Raji (cell line): ENCODE measurements at regions not wholly inside any gene's neighbourhood (a gene's known extent, or its start where the extent isn't known, plus 50 kb on each side); places are given as distances from the start of the nearest gene placed in this dataset.

Source experiments
- POLR2A ChIP-seq: IDR thresholded peaks from 2 replicates; pipeline ENCODE4 v1.6.1; 2011; ENCODE audit warnings: low read depth, low read length, control low read depth; ENCODE audit not compliant: insufficient read depth

DNA sequence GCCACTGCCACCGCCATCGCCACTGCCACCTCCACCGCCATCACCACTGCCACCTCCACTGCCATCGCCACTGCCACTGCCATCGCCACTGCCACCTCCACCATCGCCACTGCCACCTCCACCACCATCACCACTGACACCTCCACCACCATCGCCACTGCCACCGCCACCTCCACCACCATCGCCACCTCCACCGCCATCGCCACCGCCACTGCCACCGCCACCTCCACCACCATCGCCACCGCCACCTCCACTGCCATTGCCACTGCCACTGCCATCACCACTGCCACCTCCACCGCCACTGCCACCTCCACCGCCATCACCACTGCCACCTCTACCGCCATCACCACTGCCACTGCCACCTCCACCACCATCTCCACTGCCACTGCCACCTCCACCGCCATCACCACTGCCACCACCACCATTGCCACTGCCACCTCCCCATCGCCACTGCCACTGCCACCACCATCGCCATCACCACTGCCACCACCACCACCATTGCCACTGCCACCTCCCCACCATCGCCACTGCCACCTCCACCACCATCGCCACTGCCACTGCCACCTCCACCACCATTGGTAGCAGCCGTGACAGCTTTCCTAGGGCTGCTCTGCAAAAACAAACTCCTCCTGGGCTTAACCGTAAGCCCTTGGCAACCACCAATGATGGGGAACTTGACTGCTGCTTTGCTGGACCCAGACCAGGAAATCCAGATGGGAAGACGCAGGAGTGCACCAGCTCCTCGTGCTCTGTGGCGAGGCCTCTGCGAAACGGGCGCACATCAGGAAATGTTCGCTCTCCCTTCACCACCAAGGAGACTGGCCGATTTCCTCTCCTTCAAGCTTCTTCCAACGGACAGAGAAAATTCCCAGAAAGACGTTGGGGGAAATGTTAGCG lies 147.2 kb downstream of the RBFOX3 start:
- TF ChIP-seq POLR2A, result no peak

DNA sequence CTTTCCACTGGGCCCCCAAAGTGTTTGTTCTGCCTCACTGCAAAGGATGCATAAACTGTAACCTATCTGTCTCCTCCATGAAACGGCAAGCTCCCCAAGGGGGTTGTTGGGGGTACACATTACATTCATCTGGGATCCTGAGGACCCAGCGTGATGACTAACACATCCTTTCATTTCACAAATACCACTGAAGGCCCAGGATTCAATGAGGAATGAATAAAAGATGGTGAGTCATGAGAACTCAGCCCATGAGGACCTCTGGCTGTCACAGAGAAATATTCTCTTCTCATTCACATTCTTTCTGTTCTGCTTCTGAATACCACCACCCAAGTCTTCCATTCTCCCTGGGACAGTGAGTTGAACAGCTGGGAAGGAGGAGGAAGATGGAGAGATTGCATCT lies 149.8 kb downstream of the RBFOX3 start:
- TF ChIP-seq POLR2A, result no peak

DNA sequence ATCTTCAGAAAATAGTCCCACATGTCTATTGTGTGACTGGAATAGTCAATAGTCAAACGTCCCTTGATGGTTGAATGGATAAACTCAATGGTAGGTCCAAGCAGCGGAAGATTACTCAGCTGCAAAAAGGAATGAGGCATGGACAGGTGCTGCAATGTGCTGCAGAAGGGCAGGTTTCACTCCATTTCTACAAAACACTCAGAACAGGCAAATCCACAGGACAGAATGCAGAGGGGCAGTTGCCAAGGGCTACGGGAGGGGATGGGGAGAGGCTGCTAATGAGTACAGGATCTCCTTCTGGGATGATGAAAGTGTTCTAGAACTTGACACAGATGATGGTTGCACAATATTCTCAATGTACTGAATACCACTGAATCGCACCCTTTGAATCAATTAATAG lies 151.0 kb downstream of the RBFOX3 start:
- no peak for TF ChIP-seq POLR2A

DNA sequence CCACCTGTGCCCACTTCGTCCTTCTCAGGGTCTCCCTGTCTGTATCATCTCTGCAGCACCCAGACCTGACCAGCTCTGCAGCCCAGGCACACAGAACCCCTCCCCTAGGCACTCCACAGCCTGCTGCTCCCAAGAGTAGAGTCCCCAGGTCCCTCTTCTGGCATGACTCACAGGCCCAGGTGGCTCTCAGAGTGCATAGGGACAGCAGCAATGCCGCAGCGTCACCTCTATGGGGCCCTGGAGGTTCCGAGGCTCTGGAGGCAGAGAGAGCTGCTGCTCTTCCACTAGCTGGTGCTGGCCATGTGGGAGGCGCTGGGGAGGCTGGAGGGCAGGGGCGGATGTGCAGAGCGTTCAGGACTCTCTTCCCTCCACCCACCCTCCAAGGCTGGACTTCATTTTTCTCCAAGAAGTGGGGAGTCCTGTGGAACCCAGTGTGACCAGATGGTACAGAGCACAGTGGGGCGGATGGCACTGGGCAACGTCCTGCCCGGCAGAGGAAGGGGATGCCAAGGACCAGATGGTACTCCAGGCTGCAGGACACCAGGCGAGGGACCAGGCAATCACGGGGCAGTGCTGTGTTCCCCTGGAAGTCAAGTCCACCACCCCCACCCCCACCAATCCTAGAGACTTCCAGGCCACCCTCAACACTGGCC lies 151.7 kb downstream of the RBFOX3 start:
- TF ChIP-seq POLR2A, result no peak

DNA sequence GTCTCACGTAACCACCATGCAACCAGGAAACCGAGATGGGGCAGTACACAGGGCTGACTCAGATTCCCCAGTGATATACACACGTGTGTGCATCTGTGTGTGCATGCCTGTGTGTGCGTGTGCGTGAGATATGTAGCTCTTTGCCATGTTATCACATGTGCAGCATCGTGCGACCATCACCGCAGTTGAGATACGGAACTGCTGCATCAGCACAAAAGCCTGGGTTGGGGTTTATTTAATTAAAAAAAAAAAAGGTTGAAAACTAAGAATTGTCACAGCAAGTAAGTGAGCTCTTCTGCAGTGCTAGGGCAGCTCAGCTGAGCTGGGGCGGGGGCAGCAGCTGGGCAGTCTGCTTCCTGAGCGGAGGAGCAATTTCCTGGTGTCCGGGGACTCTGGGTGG lies 152.5 kb downstream of the RBFOX3 start:
- TF ChIP-seq POLR2A, result no peak

DNA sequence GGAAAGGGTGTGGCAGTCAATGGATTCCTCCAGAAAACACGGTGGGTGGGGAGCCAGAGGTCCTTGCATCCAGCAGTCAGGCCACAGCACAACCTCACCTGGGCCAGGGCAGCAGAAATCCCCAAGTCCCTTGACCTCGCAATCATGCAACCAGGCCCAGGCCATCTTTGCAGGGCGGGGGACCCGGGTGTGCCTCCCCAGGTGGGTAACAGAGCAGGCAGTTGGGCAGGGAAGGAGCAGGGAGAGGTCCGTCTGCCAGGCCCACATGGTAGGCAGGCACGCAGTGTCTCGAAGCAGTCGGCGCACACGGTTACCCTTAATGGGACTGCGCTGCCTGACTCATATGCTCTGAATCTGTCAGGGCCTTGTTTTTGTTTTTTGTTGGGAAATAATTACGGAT lies 153.0 kb downstream of the RBFOX3 start:
- TF ChIP-seq POLR2A, result no peak

DNA sequence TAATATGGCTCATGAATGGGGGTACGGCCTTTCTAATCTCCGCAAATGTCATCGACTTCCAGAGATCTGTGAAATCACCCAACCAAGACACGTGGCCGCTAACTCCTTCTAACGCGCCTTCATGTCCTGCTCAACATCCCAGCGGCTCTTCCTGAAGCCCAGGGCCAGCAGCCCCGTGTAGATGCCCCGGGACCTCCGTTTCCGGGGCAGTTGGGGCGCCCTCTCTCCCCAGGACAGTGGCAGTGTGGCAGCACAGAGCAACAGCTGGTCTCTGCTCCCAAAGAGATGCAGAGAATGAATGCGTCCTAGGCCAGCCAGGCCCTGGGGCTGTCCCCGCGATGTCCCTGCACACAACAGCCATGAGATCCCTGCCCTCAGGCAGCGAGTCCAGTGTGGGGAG lies 153.5 kb downstream of the RBFOX3 start:
- TF ChIP-seq POLR2A, result no peak

DNA sequence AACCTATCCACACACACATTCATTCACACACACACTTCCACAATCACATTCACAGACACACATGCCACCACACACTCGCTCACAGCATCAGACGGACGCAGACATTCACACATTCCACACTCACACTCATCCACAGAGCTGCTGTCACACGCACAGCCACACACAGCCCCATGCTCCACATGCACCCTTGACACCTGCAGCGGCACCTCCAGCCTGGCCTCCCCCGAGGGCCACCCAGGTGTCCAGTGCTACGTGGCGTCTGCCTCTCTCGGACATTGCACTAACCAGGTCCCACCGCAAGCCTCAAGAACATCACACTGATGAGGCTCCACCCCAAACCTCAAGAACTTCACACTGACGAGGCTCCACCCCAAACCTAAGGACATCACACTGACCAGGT lies 155.2 kb downstream of the RBFOX3 start:
- no peak for TF ChIP-seq POLR2A

DNA sequence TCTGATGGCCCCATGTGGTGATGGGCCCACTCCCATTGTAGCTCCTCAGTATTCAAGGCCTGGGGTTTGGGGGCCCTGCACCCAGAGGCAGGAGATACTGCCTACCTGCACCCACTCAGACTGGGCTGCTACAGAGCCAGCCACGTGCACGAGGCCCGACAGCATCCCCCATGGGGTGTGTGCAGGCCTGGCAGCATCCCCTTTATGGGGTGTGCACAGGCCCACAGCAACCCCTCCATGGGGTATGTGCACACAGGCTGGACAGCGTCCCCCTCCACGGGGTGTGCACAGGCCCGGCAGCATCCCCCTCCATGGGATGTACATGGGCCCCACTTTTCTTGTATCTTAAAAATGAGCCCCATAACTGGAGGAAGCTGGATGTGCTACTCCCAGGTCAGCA lies 156.0 kb downstream of the RBFOX3 start:
- TF ChIP-seq POLR2A, result no peak

DNA sequence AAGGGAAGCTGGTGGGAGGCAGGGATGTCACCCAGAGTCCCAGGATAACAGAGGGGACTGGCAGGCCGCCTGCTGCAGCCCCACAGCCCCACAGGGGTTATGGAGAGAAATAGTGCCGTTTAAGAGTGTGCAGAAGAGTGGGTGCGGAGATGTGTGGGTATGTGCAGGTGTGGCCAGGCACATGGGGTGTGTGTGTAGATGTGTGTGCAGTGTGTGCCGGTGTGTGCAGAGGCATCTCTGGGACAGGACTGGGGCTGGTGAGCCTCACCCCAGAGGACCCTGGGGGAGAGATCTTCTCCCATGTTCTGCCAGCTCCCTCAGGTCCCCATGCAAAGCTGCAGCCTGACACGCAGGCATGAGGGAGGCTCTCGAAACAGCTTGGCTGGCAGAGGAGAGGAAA lies 157.4 kb downstream of the RBFOX3 start:
- TF ChIP-seq POLR2A, result no peak

DNA sequence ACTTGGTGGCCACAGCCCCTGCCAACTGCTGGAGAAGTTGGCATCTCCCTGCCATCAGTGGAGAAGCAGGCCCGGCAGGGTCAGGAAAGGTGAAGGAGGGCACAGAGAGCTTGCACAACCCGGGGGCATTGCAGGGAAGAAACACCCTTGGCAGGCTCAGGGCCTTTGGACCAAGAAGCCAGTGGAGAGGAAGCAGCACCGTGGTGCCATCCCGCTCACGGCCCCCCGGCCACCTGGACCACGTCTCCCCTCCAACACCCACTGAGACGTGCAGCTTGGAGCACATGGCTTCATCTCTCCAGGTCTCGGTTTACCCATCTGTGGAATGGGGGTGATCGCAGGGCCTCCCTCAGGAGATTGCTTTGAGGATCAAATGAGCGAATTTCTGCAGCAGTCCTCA lies 158.1 kb downstream of the RBFOX3 start:
- TF ChIP-seq POLR2A, result no peak

DNA sequence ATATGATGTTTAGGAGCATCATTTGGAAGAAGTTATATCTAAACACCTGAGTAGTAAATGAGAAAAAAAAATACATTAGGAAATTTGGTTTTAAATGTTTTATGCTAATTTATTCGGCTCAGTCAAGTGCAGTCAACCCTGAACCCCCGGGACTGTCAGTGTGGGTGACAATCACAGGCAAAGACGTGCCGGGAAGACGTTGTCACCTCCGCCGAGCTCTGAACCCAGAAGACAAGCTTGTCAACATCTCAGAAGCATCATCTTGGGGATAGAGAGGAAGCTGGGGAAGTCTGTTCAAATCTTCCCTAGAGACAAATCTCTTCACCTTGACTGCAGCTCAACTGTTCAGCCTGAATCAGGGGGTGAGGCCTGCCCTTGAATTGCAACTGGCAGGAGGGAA lies 159.7 kb downstream of the RBFOX3 start:
- TF ChIP-seq POLR2A, result no peak

DNA sequence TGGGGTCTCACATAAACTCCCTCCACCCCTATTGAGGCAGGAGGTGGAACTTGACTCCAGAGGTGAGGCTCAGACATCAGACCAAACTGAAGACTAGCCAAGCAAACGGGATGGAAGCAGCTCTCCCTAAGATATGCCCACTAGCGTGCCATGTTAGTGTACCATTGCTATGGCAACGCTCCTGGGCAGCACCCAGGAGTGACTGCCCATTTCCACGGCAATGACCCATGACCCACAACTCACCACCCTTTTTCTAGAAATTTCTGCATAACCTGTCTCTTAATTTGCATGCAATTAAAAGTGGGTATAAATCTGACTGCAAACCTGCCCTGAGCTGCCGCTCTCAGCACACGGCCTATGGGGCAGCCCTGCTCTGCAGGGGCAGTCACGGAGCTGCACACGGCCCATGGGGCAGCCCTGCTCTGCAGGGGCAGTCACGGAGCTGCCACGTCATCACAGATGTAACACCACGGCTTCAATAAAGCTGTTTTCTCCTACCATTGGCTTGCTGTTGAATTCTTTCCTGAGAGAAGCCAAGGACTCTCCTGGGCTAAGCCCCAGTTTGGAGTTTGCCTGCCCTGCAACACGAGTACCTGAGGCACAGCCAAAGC lies 164.3 kb downstream of the RBFOX3 start:
- TF ChIP-seq POLR2A, result no peak

DNA sequence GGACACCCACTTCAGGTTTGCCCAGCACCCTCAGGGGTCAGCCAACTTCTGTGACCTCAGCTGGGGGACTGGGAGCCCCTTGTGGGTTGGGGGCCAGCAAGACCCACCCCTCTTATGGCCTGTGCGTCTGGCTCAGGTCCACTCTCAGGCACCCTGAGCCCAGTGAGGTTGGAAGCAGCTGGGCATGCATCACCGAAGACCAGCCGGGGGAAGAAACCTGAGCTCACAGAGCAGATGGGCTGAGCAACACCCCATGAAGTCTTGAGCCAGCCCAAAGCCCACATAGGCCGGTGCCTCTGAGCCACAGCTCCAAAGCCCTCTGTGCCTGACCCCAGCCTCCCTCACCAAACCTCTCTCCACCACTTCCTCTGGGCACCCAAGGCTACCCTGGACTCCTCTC lies 166.7 kb downstream of the RBFOX3 start:
- TF ChIP-seq POLR2A, result no peak

DNA sequence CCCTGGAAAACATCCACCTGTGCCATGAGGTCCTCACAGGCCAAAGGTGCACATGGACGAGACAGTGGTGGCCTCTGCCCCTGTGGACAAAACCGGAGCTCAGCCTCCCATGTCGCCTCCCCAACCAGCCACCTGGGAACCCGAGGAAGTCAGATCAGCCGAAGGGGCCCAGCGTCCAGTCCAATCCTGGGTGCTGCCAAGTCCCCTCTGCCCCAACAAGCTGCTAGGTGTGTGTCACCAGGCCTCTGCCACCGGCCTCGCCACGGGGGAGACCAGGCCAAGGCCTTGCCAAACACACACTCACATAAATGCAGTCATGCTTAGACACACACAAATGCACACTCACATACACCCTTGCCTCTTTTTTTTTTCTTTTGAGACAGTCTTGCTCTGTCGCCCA lies 167.8 kb downstream of the RBFOX3 start:
- TF ChIP-seq POLR2A, result no peak

DNA sequence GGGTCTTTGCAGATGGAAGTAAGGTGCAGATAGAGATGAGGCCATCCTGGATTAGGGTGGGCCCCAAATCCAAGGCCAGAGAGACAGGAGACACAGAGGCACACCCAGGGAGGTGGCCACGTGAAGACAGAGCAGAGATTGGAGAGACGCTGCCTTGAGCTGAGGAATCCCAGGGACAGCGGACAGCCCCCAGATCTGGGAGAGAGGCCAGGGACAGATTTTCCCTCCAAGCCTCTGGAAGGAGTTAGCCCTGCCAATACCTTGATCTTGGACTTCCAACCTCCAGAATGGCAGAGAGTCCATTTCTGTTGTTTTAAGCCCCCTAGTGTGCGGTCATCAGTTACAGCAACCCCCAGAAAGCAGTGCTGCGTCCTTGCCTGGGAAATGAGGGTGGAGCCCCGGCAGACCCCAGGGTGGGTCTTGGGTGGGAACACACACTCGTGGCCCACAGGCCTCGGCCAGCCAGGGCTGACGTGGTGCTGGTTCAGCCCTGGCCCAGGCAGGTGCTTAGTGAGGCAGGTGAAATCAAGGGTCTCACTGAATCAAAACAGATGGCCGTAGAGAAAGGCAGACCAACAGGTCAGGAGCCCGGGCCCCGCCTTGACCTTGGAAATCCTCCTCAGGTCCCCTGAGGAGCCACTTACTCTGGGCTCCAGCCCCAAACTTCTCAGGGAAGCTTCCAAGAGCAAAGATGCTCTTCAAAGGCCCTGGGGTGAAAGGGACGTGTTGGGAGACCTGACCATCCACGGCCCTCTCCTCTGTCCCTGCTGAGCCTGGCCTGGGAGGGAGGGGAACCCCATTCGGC lies 169.3 kb downstream of the RBFOX3 start:
- no peak for TF ChIP-seq POLR2A

DNA sequence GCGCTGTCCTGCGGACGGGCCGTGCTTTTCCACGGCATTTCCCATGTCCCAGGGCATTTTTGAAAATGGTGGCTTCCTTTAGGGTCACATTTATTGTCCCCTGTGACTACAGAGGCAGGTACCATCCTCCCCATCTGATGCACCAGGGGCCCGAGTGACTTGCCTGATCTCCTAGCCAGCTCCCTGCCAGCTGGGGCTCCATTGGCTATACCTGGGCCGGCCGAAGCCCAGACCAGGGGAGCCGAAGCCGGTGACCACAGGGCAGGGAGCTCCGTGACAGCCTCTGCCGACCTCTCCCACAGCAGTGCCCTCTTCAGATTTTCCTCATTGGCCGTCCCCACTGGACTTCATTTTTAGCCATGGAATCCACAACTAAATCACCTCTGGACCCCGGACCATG lies 170.6 kb downstream of the RBFOX3 start:
- TF ChIP-seq POLR2A, result no peak
